22Rv1 (cell line): ENCODE measurements at regions not wholly inside any gene's neighbourhood (a gene's known extent, or its start where the extent isn't known, plus 50 kb on each side); places are given as distances from the start of the nearest gene placed in this dataset.

Experiments used
- CTCF ChIP-seq: fragments of 450-650 bp; IDR thresholded peaks from 2 replicates; pipeline ENCODE4 v1.5.1; 2017; ENCODE audit warnings: mild to moderate bottlenecking
- ZFX ChIP-seq: fragments of 450-650 bp; IDR thresholded peaks from 2 replicates; pipeline ENCODE4 v1.6.1; 2017; ENCODE audit warnings: antibody characterized with exemption, borderline replicate concordance

GRCh38 chr20:62575976-62576722, 66.2 kb upstream of the SLCO4A1 start:
- TF ChIP-seq CTCF, result no peak
- TF ChIP-seq ZFX, result no peak
